ENCODE measurements at regions not wholly inside any gene's neighbourhood (a gene's known extent, or its start where the extent isn't known, plus 50 kb on each side); places are given as distances from the start of the nearest gene placed in this dataset.
A peak's percentile ranks its signal among the peaks of the same experiment; 100 is the strongest.

DNA sequence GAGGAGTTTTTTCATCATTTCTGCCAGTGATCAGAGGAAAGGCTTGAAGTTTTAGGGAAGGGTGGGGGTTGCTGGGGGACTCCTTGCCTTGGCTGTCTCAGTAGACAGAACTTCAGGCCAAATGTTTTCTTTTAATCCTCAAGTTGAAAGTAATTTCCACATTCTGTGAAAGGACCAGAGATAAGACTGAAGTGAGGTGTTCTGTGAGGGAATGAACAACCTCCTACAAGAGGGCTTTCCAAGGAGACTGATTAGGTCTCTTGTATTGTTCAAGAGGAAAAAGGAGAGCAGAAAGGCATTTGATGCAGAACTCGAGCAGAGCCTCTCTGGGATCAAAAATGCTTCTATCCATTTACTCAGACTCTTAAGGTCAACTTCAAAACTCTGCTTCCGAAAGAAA lies 282.1 kb upstream of the ATP10B start:
- no peak for DNase-seq (ENCODE audit: low read depth)

DNA sequence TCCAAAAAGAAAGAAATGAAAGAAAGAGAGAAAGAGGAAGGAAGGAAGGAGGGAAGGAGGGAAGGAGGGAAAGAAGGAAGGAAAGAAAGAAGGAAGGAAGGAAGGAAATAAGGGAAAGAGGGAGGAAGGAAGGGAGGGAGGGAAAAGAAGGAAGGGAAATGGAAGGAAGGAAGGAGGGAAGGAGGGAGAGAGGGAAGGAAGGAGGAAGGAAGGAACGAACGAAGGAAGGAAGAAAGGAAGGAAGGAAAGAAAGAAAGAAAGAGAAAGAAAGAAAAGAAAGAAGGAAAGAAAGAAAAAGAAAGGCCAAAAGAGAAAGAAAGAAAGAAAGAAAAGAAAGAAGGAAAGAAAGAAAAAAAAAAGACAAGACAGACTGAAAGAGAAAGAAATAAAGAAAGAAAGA lies 263.9 kb upstream of the ATP10B start:
- no peak for DNase-seq (ENCODE audit: low read depth)

DNA sequence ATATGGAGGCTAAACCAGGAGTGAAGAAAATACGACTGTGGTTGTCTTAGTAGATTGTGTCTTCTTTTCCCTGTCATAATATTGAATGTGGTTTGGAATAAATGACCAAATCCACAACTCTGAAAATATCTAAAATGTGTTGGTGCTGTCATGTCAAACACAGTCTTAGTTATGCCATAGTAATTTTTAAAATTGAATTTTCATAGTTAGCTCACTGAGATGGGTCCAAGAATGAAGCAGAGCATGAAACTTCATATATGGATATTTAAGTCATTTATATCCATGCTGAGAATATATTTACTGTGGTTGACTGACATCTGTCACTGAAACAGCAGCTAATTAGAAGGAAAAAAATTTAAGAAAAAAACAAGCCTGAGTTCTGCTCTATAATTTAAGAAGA lies 260.4 kb upstream of the ATP10B start:
- DNase-seq (ENCODE audit: low read depth): no peak

DNA sequence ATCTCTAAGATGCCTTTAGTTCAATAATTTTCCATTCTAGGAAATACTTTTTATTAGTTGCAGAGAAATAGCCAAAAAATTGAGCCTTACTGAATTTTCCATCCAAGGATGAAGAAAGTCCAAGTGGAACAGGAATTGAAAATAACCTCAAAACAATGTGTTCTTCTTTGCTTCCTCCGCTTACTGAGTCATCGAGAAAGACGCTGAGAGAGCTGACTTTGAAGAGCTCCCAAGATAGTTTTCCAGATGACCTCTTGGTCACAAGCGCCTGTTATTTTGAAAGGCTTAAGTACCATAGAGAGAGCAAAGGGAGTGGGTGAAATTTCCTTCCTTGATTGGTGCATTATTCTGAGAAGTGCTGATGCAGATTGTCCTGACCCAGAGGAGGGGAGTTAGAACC lies 253.5 kb upstream of the ATP10B start:
- DNase-seq (ENCODE audit: low read depth): peak; percentile 98

DNA sequence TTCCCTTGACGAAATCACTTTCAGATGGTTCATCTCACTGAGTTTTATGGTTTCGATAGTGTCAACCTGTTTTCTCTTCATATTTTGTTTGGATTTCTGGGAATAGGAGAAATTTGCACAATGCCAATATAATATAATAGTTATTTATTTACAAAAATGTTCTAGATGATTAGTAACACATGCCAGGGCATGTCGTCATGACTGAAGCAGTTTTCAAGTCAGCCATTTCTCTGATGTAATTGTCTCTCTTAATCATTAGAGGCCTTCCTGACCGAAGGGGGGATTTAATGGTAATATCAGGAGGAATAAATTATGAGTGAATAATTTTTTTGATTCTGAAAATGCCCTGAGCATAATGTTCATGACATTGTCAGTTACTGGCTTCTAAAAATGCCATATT lies 246.5 kb upstream of the ATP10B start:
- DNase-seq (ENCODE audit: low read depth): no peak

DNA sequence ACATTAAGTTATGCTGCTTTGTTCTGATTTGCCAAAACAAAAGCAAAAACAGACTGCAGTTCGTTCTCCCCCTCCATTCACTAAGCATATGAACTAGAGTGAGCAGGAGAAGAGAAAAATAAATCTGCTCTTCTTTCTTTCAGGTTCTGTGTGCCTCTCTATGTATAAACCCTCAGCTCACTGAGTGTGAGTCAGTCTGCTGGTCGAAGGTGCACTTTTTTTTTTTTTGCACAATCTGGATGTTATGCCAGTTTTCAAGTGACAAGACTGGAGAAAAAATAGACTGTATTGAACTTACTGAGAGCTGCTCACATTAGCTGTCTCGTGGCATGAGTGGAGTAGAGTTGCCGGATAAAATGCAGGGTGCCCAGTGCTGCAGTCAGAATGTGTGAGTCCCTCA lies 244.6 kb upstream of the ATP10B start:
- peak; percentile 50 for DNase-seq (ENCODE audit: low read depth)

DNA sequence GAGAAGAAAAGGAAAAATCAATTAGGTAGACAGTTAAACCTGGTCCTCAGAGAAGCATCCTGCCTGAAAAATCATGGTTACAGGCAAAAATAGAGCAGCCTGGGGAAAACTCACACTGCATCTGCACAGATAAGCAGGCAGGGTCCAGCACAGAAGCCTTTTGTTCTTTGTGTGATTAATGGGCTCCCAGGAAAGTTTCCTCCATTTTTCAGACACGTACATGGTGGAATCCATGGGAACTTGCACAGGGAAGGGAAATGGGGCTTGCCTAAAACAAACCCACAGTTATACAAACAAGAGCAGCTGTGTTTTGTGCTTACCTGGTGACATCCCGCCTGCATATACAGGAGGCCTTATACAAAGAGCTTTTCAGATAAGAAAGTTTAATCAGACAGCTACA lies 243.9 kb upstream of the ATP10B start:
- no peak for DNase-seq (ENCODE audit: low read depth)

DNA sequence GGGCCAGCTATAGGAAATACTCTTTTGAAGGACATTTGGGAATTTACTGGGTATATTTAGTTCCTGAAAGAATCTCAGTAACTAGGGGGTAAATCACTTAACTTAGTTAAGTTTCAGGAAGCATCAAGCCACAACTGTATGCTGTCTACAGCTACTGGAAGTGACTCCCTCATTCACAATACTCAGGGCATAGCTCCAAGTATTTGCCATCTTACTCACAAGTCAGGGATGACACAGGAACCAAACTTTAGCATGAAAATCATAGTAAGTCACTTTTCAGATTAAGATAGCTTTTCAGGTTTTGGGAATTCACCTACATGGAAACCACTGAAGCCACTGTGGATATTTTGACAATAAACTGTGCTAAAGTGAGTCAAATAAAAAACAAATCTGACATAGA lies 242.4 kb upstream of the ATP10B start:
- DNase-seq (ENCODE audit: low read depth): peak; percentile 91

DNA sequence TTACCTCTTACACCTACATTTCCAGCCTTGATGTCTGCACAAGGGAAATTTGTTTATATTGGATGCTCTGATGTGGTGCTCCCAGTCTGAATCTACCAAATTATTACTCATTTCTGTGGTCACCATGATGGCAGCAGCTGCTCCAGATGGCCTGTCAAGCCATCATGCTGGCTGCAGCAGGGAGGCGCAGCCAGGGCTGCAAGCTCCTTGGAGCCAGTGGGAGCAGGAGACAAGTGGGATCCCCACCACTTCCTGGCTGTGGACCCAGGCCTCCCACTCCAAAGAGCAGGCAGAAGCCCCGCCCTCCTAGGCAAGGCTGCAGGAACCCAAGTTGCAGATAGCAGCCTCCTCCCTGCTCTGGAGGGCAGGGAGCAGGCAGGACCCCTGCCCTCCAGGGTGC lies 241.1 kb upstream of the ATP10B start:
- peak; percentile 94 for DNase-seq (ENCODE audit: low read depth)

DNA sequence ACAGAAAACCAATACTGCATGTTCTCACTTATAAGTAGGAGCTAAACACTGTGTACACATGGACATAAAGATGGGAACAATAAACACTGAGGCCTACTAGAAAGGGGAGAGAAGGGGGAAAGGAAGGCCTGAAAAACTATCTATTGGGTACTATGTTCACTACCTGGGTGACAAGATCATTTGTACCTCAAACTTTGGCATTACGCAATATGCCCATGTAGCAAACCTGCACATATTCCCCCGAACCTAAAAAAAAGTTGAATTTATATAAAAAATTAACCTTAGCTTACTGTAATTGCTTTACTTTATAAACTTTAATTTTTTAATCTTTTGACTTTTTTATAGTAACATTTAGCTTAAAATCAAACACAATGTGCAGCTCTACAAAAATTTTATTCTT lies 237.6 kb upstream of the ATP10B start:
- DNase-seq (ENCODE audit: low read depth): no peak

DNA sequence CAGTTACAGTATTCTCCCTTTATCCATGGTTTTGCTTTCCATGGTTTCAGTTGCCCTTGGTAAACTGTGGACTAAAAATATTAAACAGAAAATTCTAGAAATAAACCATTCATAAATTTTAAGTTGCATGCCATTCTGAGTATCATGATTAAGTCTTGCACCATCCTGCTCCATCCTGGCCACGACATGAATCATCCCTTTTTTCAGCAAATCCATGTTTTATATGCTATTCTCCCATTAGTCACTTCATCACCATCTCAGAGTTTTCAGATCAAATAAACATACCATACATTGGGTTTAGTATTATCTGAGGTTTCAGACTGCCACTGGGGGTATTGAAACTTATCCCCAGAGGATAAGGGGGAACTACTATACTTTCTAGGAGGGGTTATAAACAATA lies 234.4 kb upstream of the ATP10B start:
- peak; percentile 81 for DNase-seq (ENCODE audit: low read depth)

DNA sequence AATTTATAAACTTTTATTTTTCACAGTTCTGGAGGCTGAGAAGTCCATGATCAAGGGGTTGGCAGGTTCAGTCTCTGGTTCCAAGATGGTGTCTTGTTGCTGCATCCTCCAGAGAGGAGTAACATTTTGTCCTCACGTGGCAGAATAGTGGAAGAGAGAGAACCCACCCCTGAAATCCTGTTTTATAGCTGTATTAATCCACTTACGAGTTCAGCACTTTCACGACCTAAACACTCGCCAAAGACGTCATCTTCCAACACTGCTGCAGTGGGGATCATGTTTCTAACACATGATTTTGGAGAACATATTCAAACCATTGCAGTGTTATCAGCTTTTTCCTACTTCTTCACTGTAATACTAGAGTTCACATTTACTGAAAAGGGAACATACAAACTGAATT lies 233.0 kb upstream of the ATP10B start:
- peak; percentile 80 for DNase-seq (ENCODE audit: low read depth)

DNA sequence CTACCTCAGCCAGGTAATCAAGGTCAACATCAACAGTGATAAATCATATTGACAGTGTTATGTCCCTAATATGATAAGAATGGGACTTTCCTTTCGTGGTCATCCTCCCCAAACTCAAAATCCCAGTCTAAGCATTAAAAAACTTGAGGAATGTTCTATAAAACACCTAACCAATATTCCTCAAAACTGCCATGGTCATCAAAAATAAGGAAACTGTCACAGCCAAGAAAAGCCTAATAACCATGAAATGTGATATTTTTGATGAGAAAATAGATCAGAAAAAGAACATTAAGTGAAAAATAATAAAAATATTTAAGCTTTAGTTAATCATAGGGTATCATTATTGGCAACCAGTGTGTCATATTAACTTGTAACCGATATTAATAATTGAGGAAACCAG lies 232.1 kb upstream of the ATP10B start:
- DNase-seq (ENCODE audit: low read depth): no peak

DNA sequence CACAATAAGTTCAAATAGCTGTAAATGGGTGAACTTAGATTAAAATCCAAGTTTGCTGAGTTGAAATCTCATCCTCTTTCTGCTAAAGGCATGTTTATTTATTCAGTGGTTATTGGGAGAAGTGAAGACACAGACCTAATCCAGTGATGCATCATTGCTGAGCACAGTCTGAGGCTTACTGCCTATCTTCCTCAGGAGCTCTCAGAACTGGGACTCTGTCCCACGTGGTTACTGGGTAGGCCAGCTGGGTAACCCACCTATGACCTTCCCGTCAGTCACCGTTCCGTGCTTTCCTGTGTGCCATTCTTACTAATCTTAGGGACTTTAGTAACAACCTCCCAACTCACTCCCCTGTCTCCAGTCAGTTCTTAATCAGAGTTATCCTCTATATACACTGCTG lies 226.8 kb upstream of the ATP10B start:
- peak; percentile 83 for DNase-seq (ENCODE audit: low read depth)

DNA sequence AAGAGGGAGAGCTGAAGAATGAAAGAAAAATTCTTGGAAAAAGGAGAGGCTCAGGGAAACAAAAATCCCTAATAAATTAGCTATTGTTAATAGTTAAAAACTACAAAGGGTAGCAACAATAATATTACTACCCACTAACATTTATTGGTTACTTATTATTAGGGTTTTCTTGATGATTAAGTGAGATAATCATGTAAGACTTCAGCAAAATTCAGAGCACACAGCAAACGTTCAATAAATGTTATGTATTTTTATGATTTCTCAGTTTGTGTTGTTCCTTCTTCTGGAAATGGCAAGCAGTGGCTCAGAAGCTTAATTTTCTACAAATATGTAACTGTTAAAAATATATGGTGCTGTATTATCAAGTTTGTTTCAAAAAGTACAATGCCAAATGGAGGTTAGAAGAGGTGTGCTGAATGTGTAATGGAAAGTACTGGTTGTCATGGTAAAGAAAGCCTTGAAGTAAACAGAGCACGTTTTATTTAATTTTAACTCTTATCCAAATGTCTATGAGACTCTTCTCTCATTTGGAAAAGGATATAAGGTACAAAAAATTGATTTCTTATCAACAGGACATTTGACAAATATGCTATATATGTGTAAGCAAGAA lies 226.0 kb upstream of the ATP10B start:
- DNase-seq (ENCODE audit: low read depth): no peak

DNA sequence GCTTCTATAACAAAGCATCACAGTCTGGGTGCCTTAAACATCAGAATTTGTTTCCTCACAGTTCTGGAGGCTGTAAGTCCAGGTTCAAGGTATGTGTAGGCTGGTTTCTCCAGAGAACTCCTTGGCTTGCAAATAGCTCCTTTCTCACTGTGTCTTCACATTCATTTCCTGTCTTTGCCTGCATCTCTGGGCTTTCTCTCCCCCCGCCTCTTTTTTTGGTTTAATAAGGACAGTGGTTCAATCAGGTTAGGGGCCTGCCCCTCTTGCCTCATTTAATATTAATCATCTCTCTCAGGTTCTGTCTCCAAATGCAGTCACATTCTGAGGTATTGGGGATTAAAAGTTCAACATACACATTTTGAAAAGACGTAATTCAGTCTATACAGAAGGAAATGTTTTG lies 225.5 kb upstream of the ATP10B start:
- no peak for DNase-seq (ENCODE audit: low read depth)

DNA sequence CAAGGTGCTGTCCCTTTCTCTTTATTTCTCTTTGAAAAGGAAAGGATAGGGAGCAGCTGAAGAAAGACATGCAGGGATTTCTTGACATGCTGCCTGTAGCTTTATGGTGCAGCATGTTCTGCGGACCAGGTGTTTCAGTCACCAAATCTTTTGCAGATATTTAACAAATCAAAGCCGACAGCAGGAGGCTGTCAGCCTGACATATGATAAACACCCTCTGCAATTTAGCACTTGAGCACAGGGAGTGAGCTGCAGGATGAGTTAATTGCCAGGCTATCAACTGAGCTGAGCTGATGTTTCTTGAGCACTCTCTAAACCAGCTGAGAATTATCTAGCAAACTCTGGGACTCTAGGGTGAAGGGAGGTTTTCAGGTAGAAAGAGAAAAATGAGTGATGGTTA lies 212.8 kb upstream of the ATP10B start:
- DNase-seq (ENCODE audit: low read depth): no peak

DNA sequence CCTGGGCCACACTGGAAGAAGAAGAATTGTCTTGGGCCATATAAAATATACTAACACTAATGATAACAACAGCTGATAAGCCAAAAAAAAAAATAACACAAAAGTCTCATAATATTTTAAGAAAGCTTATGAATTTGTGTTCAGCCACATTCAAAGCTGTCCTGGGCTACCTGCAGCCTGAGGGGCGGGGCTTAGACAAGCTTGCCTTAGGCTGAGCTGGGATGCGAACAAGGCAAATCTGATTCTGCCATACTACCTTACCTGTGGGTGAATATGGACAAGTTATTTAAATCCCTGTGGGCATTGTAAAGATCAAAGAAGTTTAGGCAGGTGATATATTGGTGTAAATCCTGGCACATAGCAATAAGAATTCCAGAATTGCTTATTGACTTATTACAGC lies 212.3 kb upstream of the ATP10B start:
- DNase-seq (ENCODE audit: low read depth): no peak

DNA sequence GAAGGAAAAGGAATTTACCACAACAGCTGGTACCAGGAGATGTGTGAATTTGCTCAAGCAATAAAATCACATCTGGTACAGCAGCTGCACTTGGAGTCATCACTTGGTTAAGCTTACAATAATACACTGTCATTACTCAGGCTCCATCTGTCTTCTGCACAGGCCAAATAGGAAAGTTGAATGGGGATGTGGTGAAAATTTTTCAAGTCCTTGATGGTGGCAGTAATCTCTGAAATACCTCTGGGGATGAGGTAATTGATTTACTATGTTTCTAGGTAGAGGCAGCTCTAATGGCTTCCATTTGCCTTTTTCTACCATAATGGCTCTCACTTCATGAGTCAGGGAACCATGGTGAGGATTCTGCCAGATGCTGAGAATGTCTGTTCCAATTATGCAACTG lies 206.8 kb upstream of the ATP10B start:
- DNase-seq (ENCODE audit: low read depth): peak; percentile 99

DNA sequence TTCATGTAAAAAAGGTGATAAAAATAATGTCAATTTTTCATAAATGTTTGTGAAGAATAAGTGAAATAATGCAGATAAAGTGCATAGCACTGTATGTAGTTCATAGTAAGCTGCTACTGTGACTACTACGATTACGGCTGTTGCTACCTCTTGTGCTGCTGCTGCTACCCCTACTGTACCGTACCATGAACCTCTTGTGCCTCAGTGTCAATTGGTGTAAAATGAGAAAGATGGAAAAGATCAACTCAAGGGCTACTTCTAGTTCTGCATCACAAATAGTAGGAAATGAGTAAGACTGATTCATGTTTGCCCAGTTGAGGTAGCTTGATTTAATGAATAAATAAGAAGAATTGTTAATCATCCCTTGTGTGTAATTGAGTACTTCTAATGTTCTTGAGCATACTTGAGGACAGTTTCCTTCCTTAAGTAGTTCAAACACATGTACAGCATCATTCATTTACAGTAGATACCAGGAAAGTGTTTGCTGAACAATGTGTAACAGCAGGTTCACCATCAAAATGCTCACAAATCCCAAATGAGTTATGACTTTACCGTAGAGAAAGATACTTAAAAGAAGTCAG lies 200.0 kb upstream of the ATP10B start:
- peak; percentile 75 for DNase-seq (ENCODE audit: low read depth)

DNA sequence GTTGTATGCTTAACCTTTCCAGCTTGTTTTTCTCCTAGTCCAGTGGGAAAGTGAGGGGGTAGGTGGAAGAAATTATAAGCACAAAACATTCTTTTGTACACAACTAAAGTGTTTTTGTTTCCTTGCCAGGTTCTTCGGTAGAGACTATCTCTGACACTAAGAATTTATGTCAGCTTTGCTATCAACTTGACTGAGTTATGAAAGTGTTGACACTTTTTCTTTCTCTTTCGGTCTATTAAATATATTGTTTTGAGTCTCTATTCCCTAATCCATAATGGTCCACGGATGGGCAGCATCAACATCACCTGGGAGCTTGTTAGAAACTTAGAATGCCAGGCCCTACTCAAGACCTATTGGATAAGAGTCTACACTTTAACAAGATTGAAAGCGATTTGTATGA lies 195.0 kb upstream of the ATP10B start:
- no peak for DNase-seq (ENCODE audit: low read depth)

DNA sequence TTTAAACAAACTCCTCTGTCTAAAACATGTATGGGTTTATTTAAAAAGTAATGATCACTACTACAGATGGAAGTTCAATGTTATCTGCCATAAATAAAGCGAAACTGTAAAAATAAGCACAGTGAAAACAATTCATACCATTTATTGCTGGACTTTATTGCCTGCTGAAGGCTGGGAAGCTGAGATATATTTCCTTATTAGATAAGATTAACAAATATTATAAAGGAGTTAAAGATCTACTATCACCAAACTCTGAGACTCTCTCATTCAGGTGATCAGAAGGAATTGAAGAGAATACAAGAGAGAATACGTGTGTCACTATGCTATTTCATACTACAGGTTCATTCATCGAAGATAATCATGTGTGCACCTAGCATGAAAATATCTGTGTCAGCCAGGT lies 190.9 kb upstream of the ATP10B start:
- DNase-seq (ENCODE audit: low read depth): no peak

DNA sequence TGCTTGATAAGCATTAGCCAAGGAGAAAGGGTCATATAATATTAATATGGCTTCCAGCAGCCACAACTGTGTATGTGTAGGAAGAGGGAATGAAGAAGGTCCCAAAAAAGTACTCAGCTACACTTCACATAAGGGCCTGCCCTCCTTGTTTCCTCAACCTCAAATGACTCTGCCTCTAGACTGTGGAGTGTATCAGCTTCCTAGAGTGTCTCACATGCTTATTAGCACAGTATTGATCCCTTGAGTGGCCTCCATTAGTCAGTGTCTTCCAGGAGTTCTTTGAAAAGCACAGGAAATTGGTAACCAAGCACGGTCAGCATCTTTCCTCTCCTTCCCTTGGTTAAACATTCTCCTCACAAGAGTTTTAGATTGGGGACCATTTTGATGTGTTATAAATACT lies 190.4 kb upstream of the ATP10B start:
- no peak for DNase-seq (ENCODE audit: low read depth)

DNA sequence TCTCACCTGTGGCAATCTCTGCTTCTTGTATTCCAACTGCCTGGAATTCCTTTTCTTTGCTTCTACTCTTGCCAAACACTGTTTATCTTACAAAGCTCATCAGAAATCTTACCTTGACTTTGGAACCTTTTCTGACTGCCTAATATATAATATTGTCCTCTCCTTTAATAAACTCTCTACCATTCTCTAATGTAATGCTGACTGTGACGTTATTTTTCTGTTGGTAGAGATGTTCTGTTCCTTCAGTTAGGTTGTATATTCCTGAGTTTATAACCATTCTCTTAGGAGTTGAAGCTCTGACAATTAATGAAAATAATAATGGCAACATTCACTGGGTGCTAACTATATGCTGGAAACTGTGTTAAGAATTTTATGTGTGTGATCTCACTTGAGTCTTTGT lies 188.8 kb upstream of the ATP10B start:
- DNase-seq (ENCODE audit: low read depth): no peak

All from LHCN-M2 (cell line).